Fibroblast of skin of abdomen (primary cell): ENCODE measurements at regions not wholly inside any gene's neighbourhood (a gene's known extent, or its start where the extent isn't known, plus 50 kb on each side); places are given as distances from the start of the nearest gene placed in this dataset.
"Not testable (repeated sequence)": the region's sequence is repeated elsewhere in the genome, so short reads cannot be mapped to it uniquely, and the experiment has no call there.

Experiments
- DNase-seq: peaks from one replicate; pipeline ENCODE4 v3.0.0-alpha.2; 2013

GRCh38 chr5:125484272-125484741 is 737.9 kb upstream of the ZNF608 start:
- DNase-seq, result peak; percentile 93

- peak; percentile 100 for DNase-seq
Observed at GRCh38 chr5:125484742-125485641, 738.6 kb upstream of the ZNF608 start.

- no peak for DNase-seq
Observed at GRCh38 chr5:125485771-125486170, 739.3 kb upstream of the ZNF608 start.

- DNase-seq, result peak; percentile 75
Observed at GRCh38 chr5:125486634-125487033, 740.2 kb upstream of the ZNF608 start.

- DNase-seq, result no peak
Observed at GRCh38 chr5:125487231-125487630, 740.8 kb upstream of the ZNF608 start.

GRCh38 chr5:125487652-125488051 is 741.2 kb upstream of the ZNF608 start:
- DNase-seq, result not testable (repeated sequence)

- no peak for DNase-seq
Observed at GRCh38 chr5:125489146-125489545, 742.7 kb upstream of the ZNF608 start.

GRCh38 chr5:125491986-125492492 is 745.6 kb upstream of the ZNF608 start:
- DNase-seq, result no peak

- no peak for DNase-seq
Observed at GRCh38 chr5:125492977-125493376, 746.5 kb upstream of the ZNF608 start.

GRCh38 chr5:125496393-125496792 is 750.0 kb upstream of the ZNF608 start:
- no peak for DNase-seq

- no peak for DNase-seq
Observed at GRCh38 chr5:125497651-125498050, 751.2 kb upstream of the ZNF608 start.

- no peak for DNase-seq
Observed at GRCh38 chr5:125499636-125500332, 753.3 kb upstream of the ZNF608 start.

GRCh38 chr5:125501396-125501795 is 755.0 kb upstream of the ZNF608 start:
- peak; percentile 19 for DNase-seq

- DNase-seq, result no peak
Observed at GRCh38 chr5:125503946-125504345, 757.5 kb upstream of the ZNF608 start.

- no peak for DNase-seq
Observed at GRCh38 chr5:125505115-125505514, 758.7 kb upstream of the ZNF608 start.

- no peak for DNase-seq
Observed at GRCh38 chr5:125506124-125506523, 759.7 kb upstream of the ZNF608 start.

- no peak for DNase-seq
Observed at GRCh38 chr5:125508225-125508624, 761.8 kb upstream of the ZNF608 start.

- no peak for DNase-seq
Observed at GRCh38 chr5:125510651-125511050, 764.2 kb upstream of the ZNF608 start.

- DNase-seq, result no peak
Observed at GRCh38 chr5:125517973-125518550, 771.6 kb upstream of the ZNF608 start.

GRCh38 chr5:125521289-125521688 is 774.9 kb upstream of the ZNF608 start:
- DNase-seq, result no peak

- DNase-seq, result peak; percentile 1
Observed at GRCh38 chr5:125525356-125525755, 778.9 kb upstream of the ZNF608 start.

- peak; percentile 22 for DNase-seq
Observed at GRCh38 chr5:125526966-125527365, 780.5 kb upstream of the ZNF608 start.

GRCh38 chr5:125528881-125529280 is 782.4 kb upstream of the ZNF608 start:
- DNase-seq, result no peak
